AG09309 (cell line): ENCODE measurements at regions not wholly inside any gene's neighbourhood (a gene's known extent, or its start where the extent isn't known, plus 50 kb on each side); places are given as distances from the start of the nearest gene placed in this dataset.

Experiments used
- DNase-seq: peaks from one replicate; pipeline ENCODE4 v3.0.0-alpha.2; 2010; ENCODE audit warnings: low read depth
- H3K4me3 ChIP-seq: 2 replicates; pipeline ENCODE4 v1.5.1; 2011; ENCODE audit warnings: mild to moderate bottlenecking, low read depth, low read length, moderate library complexity; ENCODE audit not compliant: control insufficient read depth
- TF ChIP-seq, protein P1 (sequence below): IDR thresholded peaks from 2 replicates; pipeline ENCODE4 v1.5.1; 2011; ENCODE audit warnings: mild to moderate bottlenecking, low read depth, low read length, inconsistent platforms; ENCODE audit not compliant: insufficient read depth, control insufficient read depth; ENCODE audit errors: missing control alignments

DNA sequence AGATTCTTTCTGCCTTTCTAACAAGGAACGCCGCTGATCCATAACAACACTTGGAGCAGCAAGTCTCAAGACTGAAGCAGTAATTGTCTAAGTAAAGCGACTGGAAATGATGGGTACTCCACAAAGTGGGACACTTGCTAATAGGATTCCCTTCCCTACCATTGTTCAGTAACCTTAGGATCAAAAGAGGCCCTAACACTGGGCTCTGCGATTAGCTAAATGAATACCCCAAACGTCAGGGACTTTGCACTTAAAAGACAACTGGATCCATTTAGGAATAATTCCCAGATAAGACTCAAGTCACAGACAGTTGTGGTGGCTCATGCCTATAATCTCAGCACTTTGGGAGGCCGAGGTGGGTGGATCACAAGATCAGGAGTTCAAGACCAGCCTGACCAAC lies 221.9 kb upstream of the FGGY start:
- H3K4me3 ChIP-seq, result no peak overlapping the region
- TF ChIP-seq, protein P1, sequence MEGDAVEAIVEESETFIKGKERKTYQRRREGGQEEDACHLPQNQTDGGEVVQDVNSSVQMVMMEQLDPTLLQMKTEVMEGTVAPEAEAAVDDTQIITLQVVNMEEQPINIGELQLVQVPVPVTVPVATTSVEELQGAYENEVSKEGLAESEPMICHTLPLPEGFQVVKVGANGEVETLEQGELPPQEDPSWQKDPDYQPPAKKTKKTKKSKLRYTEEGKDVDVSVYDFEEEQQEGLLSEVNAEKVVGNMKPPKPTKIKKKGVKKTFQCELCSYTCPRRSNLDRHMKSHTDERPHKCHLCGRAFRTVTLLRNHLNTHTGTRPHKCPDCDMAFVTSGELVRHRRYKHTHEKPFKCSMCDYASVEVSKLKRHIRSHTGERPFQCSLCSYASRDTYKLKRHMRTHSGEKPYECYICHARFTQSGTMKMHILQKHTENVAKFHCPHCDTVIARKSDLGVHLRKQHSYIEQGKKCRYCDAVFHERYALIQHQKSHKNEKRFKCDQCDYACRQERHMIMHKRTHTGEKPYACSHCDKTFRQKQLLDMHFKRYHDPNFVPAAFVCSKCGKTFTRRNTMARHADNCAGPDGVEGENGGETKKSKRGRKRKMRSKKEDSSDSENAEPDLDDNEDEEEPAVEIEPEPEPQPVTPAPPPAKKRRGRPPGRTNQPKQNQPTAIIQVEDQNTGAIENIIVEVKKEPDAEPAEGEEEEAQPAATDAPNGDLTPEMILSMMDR, result no peak
- DNase-seq, result no peak

DNA sequence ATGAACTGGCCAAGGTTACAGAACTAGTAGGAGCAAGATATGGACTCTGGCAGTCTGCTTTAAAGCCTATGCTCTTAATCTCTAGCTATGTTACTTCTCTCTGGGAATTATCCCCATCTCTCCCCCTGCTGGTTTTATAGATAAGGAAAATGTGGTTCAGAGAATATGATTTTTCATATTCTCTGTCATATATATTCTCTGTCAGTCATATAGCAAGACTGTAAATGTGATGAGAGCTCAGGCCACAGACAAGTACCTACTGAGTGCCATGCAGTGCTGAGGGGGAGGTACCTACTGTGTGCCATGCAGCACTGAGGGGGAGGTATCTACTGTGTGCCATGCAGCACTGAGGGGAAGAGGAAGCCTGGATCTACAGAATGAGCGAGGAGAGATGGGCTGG lies 220.3 kb upstream of the FGGY start:
- TF ChIP-seq, protein P1, result peak; percentile 30
- H3K4me3 ChIP-seq, result no peak overlapping the region
- no peak for DNase-seq

DNA sequence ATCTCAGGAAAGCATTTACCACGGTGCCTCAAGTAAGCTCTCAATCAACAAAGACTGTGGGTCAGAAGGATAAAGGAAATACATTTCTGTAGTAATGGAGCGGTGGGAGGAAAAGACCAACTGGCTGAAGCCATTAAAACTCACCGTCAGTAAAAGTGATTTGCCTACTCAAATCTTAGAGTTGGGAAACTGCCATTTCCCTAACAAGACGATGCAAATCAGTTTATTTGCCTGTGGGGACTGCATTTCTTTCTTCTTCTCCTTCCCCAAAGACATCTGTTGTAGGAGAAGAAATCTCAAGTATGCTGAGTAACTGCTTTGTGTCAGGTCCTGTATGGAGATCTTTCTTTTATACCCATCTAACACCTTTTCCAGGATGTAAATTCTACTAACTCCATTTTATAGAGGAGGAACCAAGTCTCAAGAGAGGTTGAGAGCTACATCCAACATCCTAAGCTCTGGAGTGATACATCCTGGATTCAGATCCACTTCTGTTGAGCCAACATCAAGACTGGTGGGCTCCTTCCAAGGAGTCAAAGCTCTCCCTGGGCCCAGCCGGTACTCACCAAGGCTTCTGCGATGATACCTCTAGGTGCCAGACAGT lies 219.3 kb upstream of the FGGY start:
- TF ChIP-seq, protein P1, result no peak
- DNase-seq, result no peak
- H3K4me3 ChIP-seq, result no peak overlapping the region

DNA sequence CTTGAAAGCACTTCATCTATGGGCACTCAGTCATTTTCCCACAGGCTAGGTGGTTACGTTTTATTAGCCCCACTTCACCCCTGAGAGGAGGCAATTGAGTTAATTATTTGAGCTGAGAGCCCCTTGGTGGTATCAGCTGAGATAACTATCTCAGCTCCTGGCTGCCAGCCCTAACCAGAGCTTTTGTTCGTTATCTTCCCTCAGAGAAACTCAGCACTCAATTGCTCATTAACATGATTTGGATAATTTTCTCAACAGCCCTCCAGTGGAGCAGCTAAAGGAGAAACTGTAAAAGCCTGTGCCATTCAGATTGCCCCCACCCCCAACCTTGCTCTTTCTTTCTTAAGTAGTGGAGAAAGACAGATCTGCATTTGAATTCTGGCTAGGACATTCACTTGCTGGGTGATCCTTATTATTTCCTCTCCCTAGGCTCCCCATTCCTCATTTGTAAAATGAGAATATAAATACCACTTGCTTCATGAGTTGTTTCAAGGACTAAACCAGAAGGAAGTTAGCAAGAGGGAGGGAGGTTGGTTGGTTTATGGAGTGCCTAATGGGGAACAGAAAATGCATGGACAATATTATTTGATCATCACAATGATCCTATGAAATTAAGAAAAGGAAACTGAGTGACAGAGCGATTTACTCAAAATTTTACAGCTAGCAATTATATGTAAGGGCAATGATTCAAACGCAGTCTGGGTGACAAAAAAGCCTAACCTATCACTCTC lies 218.7 kb upstream of the FGGY start:
- TF ChIP-seq, protein P1, result no peak
- DNase-seq, result no peak
- H3K4me3 ChIP-seq, result no peak overlapping the region

DNA sequence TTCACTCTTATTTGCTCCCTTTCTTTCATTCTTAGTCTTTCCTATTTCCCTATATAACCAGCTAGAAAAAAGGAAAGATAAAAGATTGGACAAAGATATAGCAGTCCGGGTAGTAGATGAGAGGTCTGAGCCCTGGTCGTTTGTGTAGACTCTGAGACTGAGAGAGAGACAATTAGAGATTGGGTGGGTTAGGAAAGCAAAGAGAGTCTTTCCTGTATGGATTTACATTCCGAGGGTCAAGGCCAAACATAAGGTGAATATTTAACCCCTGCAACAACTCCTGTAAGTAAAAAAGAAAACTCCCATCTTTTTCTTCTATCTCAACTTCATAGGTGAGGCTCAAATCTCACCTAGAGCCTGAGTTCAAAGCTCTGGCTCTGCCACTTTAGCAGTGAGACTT lies 218.0 kb upstream of the FGGY start:
- TF ChIP-seq, protein P1, result no peak
- DNase-seq, result no peak
- no peak overlapping the region for H3K4me3 ChIP-seq

DNA sequence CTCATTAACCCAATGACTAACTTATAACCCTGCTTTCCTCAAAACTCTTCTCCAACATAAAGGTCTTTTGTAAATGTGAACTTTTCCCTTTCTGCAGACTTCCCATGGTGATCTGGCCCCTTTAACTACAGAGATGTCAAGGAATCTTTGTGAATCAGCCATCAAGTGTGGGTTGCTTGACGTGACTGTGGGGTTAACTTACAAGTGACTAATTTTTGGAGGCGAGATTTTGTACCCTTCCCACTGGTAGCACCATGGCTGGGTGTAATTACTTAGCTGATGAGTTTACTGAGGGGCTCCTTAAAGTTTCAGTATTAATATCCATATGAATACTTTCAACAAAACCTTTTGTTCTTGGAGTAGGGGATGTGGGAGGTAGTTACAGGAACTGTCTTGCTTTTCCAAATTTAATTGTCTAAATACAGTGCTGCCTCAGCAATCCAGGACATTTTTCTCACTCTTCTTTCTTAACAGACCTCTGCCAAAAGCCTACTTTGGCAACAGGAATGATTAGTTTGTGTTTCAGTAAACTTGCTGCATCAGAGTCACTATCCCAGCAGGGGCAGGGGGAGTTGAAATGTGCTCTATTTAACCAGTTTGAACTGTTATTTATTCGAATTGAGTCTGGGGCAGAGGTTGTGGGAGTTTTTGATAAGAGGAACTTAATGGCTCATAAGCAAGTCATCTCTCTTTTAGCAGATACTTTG lies 217.3 kb upstream of the FGGY start:
- DNase-seq, result no peak

More for the DNA sequence above, 217.3 kb upstream of the FGGY start:
- TF ChIP-seq, protein P1, result no peak
- no peak overlapping the region for H3K4me3 ChIP-seq
